ENCODE measurements at regions not wholly inside any gene's neighbourhood (a gene's known extent, or its start where the extent isn't known, plus 50 kb on each side); places are given as distances from the start of the nearest gene placed in this dataset.

- dilution Hi-C loops (cut with MboI; ENCODE audit: extremely low pct_ligation_motif_present, low sequenced_read_pairs): no loop called here
- CTCF ChIA-PET: no interaction called here
- Histone ChIP-seq H3K9me1 (replicated peaks; ENCODE audit: control insufficient read depth, extremely low read depth, insufficient read depth, low read length) (no peaks in the 10 kb centered on the region), H3K4me3 (replicated peaks in 1 of 3; ENCODE audit: insufficient read depth in 1 of 3, low read depth in 1 of 3, low read length in 3 of 3) (no peak overlapping the region), H3K9ac (replicated peaks; ENCODE audit: extremely low read depth, insufficient read depth, low read length) (no peak overlapping the region), H3K9me3 (replicated peaks; ENCODE audit: control insufficient read depth, insufficient read depth, low read length) (no peaks in the 10 kb centered on the region), H3K79me2 (ENCODE audit: control insufficient read depth, insufficient read depth, low read length) (no peaks in the 10 kb centered on the region), H3K36me3 (ENCODE audit: control insufficient read depth in 2 of 2, extremely low read depth in 1 of 2, insufficient read depth in 2 of 2, low read length in 2 of 2) (no peaks in the 10 kb centered on the region), H3K27ac (ENCODE audit: insufficient read depth, low read depth, low read length) (no peak overlapping the region), H3K4me1 (ENCODE audit: control insufficient read depth, extremely low read depth, insufficient read depth, low read length) (no peaks in the 10 kb centered on the region), H3K4me2 (ENCODE audit: insufficient read depth, low read length) (no peak overlapping the region), H3K27me3 (ENCODE audit: control insufficient read depth in 2 of 2, insufficient read depth in 2 of 2, low read length in 2 of 2) (no peaks in the 10 kb centered on the region), H2AFZ (ENCODE audit: low read depth, low read length) (no peak overlapping the region), H4K20me1 (replicated peaks; ENCODE audit: control insufficient read depth, extremely low read depth, insufficient read depth, low read length) (no peaks in the 10 kb centered on the region)
- DNase-seq (ENCODE audit: low read depth, low spot score): no peak
- no TSS peak for BruUV-seq (replicated peaks)
- intact Hi-C loops (cut with micrococcal nuclease): no loop called here
- TF ChIP-seq POLR2AphosphoS5 (IDR thresholded peaks at IDR 0.05; ENCODE audit: insufficient read depth, low read depth, low read length) (no peak), POLR2A (IDR thresholded peaks at IDR 0.05; ENCODE audit: low read depth, low read length) (no peak), FOS (IDR thresholded peaks at IDR 0.05; ENCODE audit: borderline replicate concordance, insufficient read depth, low read length) (no peak), MYC (IDR thresholded peaks at IDR 0.05; ENCODE audit: low read depth, low read length) (no peak), MAX (IDR thresholded peaks at IDR 0.05; ENCODE audit: insufficient read depth, insufficient read length) (no peak), EZH2 (IDR thresholded peaks at IDR 0.05; ENCODE audit: borderline replicate concordance, low read depth, low read length, severe bottlenecking) (no peak), CTCF (IDR thresholded peaks at IDR 0.05; ENCODE audit: extremely low read depth in 1 of 2, insufficient read depth in 1 of 2, low read depth in 1 of 2, low read length in 2 of 2) (no peak), JUN (IDR thresholded peaks at IDR 0.05; ENCODE audit: borderline replicate concordance, insufficient read depth, insufficient read length, low read depth) (no peak), GATA2 (IDR thresholded peaks at IDR 0.05; ENCODE audit: insufficient read depth, insufficient read length, low read depth, low read length) (no peak)
- no peak for FAIRE-seq
- POLR2A ChIA-PET: no interaction called here
Observed at GRCh38 chr2:195117011-195117410, 540.0 kb upstream of the SLC39A10 start.

All from endothelial cell of umbilical vein (primary cell).